ENCODE measurements at regions not wholly inside any gene's neighbourhood (a gene's known extent, or its start where the extent isn't known, plus 50 kb on each side); places are given as distances from the start of the nearest gene placed in this dataset.

DNA sequence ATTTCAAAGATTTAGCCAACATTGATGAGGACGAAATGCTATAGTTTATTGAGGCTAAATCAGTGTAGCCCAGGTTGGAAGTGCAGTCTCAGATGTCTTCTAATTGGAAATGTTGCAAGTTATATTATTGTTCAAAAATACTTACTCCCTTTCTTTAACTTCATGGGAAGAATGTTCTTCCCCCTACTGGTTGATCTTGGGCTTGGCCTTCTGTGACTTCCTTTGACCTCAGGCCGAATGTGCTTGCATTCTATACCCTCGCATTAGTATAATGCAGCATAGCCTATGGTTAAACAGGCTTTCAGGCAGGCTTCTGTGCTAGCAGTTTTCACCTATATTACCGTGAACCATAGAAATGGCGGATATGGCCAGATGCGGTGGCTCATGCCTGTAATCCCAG is 77.3 kb downstream of the RPE65 start:
- no peaks in the 10 kb centered on the region for H3K9me3 ChIP-seq
- TF ChIP-seq, protein P1, sequence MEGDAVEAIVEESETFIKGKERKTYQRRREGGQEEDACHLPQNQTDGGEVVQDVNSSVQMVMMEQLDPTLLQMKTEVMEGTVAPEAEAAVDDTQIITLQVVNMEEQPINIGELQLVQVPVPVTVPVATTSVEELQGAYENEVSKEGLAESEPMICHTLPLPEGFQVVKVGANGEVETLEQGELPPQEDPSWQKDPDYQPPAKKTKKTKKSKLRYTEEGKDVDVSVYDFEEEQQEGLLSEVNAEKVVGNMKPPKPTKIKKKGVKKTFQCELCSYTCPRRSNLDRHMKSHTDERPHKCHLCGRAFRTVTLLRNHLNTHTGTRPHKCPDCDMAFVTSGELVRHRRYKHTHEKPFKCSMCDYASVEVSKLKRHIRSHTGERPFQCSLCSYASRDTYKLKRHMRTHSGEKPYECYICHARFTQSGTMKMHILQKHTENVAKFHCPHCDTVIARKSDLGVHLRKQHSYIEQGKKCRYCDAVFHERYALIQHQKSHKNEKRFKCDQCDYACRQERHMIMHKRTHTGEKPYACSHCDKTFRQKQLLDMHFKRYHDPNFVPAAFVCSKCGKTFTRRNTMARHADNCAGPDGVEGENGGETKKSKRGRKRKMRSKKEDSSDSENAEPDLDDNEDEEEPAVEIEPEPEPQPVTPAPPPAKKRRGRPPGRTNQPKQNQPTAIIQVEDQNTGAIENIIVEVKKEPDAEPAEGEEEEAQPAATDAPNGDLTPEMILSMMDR (IDR thresholded peaks at IDR 0.05): no peak
- H3K4me3 ChIP-seq: no peak overlapping the region
- ATAC-seq (ENCODE audit: insufficient number of reproducible peaks, low FRiP score, low read depth) (no peak), DNase-seq (ENCODE audit: low spot score) (no peak)
- peaks cover 0 to 7% of the 10 kb centered on the region in 2 donors for H3K4me1 ChIP-seq (ENCODE audit: control insufficient read depth in 1 of 2, low read depth in 2 of 2)
- H3K27me3 ChIP-seq (replicated peaks; ENCODE audit: insufficient read depth): no peaks in the 10 kb centered on the region
- no peak overlapping the region for H3K27ac ChIP-seq
- no peaks in the 10 kb centered on the region for H3K36me3 ChIP-seq

DNA sequence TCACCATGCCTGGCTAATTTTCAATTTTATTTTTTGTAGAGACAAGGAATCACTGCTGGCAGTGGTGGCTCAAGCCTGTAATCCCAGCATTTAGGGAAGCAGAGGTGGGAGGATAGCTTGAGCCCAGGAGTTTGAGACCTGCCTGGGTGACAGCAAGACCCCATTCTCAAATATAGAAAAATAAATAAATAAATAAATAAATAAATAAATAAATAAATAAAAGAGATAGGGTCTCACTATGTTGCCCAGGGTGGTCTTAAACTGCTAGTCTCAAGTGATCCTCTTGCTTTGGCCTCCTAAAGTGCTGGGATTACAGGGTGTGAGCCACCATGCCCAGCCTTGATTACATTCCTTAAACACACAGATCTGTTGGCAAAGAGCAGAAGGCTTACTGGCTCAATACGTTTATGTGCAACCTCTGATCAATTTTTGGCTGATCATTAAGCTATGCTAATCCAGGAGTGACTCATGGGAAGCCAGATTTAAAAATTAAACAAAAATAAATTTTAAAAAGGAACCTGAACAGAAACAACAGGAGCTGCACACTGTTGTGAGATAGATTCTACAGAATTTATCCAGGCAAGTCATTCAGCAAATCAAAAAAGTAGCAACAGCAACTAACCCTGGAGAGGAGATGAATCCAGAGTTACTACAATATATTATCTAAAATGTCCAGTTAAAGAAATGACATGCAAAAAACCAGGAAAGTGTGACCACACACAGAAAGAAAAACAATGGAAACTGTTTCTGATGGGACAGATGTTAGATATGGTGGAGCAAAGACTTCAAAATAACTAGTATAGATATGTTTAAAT is 79.4 kb downstream of the RPE65 start:
- ATAC-seq (ENCODE audit: insufficient number of reproducible peaks, low FRiP score, low read depth): no peak
- DNase-seq (ENCODE audit: low spot score): no peak
- no peaks in the 10 kb centered on the region for H3K9me3 ChIP-seq
- no peaks in the 10 kb centered on the region for H3K36me3 ChIP-seq
- no peak overlapping the region for H3K4me3 ChIP-seq
- TF ChIP-seq, protein P1 (IDR thresholded peaks at IDR 0.05): no peak
- H3K27me3 ChIP-seq (replicated peaks; ENCODE audit: insufficient read depth): no peaks in the 10 kb centered on the region
- no peak overlapping the region for H3K27ac ChIP-seq
- no peaks in the 10 kb centered on the region for H3K4me1 ChIP-seq (ENCODE audit: control insufficient read depth in 1 of 2, low read depth in 2 of 2)

DNA sequence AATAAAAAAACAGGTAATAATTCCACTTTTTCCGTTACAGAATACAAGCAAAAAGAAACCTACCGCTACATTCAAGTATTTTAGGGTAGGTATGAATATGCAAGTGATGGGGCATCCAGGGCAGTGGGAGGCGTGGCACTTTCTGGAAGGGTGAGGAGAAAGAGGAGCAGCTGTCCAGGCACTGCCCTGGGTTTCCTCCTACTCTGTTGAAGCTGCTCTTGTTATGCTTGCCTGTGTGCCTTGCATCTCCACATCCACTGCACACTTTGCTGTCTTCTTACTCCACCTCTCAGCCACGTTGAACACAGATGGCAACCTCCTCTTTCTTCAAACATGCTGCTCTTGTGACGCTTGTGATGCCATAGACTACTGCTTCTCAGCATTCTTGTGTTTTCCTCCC is 83.2 kb downstream of the RPE65 start:
- no peaks in the 10 kb centered on the region for H3K36me3 ChIP-seq
- H3K27me3 ChIP-seq (replicated peaks; ENCODE audit: insufficient read depth): no peaks in the 10 kb centered on the region
- H3K4me1 ChIP-seq (ENCODE audit: control insufficient read depth in 1 of 2, low read depth in 2 of 2): no peaks in the 10 kb centered on the region
- DNase-seq (ENCODE audit: low spot score) (no peak), ATAC-seq (ENCODE audit: insufficient number of reproducible peaks, low FRiP score, low read depth) (no peak)
- TF ChIP-seq, protein P1 (IDR thresholded peaks at IDR 0.05): no peak
- H3K4me3 ChIP-seq: no peak overlapping the region
- H3K27ac ChIP-seq: no peak overlapping the region
- H3K9me3 ChIP-seq: no peaks in the 10 kb centered on the region

DNA sequence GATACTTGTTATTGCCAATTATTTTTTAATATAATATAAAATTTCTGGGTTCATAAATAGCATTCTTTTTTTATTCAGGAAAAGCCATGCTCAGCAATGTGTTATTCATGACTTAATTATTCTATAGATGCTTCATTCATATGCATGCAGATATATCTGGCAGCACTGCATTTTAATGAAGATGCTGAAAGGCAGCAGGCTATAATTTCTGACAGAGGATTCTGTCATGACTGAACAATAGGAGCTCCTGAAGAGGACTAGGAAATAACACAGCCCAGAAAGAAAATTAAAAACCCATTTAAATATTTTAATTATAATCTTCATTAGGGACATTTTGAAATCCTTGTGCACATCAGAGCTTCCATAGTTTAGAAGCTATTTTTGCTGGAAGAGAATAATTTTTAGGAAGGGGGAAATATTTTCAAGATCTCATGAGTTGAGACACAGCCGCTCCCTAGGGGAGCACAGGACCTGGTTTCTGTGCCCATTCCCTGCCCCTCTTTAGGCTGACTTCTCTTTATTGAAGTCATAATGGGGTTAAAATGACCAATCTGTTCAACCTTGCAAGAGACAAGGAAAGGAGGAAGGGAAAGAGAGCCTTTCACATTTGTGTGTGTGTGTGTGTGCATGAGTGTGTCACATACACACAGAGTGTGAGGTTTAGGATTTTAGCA is 83.9 kb downstream of the RPE65 start:
- Histone ChIP-seq H3K4me3 (no peak overlapping the region), H3K4me1 (ENCODE audit: control insufficient read depth in 1 of 2, low read depth in 2 of 2) (no peaks in the 10 kb centered on the region), H3K27me3 (replicated peaks; ENCODE audit: insufficient read depth) (no peaks in the 10 kb centered on the region), H3K36me3 (no peaks in the 10 kb centered on the region), H3K9me3 (no peaks in the 10 kb centered on the region), H3K27ac (no peak overlapping the region)
- ATAC-seq (ENCODE audit: insufficient number of reproducible peaks, low FRiP score, low read depth) (no peak), DNase-seq (ENCODE audit: low spot score) (no peak)
- TF ChIP-seq, protein P1 (IDR thresholded peaks at IDR 0.05): no peak

DNA sequence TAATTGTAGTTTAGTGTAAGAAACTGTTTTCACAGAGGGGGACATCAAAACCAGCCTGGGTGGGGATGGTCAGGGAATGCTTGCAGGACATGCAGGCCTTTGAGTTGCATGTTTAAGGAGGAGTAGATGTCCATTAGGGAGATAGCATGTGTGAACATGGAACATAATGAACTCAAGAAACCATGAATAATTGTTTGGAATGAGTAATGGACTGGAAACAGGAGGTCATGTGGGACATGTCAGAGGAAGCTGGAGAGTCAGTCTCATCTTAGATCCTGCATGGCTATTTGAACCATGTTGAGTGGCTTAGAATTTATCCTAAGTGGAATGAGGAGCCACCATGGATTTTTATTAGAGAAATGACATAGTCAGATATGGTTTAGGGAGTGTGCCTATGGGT is 86.4 kb downstream of the RPE65 start:
- Histone ChIP-seq H3K4me3 (no peak overlapping the region), H3K27ac (no peak overlapping the region), H3K27me3 (replicated peaks; ENCODE audit: insufficient read depth) (no peaks in the 10 kb centered on the region), H3K9me3 (no peaks in the 10 kb centered on the region), H3K4me1 (ENCODE audit: control insufficient read depth in 1 of 2, low read depth in 2 of 2) (peaks cover 8 to 12% of the 10 kb centered on the region in 2 donors), H3K36me3 (no peaks in the 10 kb centered on the region)
- DNase-seq (ENCODE audit: low spot score): no peak
- no peak for ATAC-seq (ENCODE audit: insufficient number of reproducible peaks, low FRiP score, low read depth)
- TF ChIP-seq, protein P1 (IDR thresholded peaks at IDR 0.05): no peak

All from thoracic aorta (tissue), 2 donors.